GM12872 (cell line): ENCODE measurements at regions not wholly inside any gene's neighbourhood (a gene's known extent, or its start where the extent isn't known, plus 50 kb on each side); places are given as distances from the start of the nearest gene placed in this dataset.

Experiments
- TF ChIP-seq, protein P1 (sequence below): IDR thresholded peaks from 3 replicates; pipeline ENCODE4 v1.5.1; 2011; ENCODE audit warnings: low read depth, mild to moderate bottlenecking, low read length, moderate library complexity; ENCODE audit not compliant: insufficient read depth

DNA sequence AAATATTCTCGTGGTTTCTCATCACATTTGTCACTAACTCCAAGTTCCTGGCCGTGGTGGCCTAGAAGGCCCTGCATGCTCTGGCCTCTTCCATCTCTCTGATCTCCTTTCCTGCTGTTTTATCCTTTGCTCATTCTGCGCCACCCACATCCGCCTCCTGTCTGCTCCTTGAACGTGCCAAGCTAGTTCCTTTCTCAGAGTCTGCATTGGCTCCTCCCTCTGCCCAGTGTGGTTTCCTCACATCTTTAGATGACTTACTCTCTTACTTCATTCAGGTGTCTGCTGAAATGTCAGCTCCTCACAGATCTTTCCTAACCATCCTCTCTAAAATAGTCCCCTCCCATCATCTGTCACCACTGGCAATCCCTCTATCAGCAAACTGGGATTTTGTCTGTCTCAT, 158.6 kb upstream of the RBMS1 start:
- TF ChIP-seq, protein P1, sequence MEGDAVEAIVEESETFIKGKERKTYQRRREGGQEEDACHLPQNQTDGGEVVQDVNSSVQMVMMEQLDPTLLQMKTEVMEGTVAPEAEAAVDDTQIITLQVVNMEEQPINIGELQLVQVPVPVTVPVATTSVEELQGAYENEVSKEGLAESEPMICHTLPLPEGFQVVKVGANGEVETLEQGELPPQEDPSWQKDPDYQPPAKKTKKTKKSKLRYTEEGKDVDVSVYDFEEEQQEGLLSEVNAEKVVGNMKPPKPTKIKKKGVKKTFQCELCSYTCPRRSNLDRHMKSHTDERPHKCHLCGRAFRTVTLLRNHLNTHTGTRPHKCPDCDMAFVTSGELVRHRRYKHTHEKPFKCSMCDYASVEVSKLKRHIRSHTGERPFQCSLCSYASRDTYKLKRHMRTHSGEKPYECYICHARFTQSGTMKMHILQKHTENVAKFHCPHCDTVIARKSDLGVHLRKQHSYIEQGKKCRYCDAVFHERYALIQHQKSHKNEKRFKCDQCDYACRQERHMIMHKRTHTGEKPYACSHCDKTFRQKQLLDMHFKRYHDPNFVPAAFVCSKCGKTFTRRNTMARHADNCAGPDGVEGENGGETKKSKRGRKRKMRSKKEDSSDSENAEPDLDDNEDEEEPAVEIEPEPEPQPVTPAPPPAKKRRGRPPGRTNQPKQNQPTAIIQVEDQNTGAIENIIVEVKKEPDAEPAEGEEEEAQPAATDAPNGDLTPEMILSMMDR: no peak

DNA sequence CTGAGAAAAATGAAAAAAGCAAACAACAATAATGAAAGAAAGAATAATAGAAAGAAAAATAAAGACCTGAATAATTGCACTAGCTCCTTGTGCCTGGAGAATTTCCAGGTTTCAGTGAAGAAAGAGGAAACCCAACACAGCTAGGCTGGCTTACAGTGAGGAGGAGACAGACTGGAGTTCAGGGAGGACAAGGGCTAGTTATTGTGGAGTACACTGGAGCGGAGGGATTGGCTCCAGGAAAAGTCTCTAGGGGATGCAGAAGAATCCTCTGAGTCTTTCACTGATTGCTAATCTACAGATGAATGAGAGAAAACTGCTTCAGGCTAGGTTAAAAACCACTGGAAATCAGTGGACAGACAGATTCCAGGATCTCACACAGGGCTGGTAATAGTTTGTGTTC, 163.6 kb upstream of the RBMS1 start:
- TF ChIP-seq, protein P1: no peak

DNA sequence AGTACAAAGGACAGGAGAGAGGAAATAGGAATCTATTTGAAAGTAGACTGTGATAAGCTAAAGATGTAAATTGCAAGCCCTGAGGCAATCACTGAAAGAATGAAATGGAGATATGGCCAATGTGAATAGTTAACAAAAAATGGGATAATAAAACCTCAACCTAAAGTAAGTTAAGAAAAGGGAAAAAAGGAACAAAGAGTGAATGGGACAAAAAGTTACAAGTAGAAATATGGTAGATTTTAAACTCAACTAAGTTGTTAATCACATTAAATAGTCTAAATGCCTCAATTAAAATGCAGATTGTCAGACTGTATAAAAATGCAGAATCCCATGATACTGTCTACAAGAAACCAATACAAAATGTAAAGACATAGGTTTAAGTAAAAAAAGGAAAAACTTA, 165.2 kb upstream of the RBMS1 start:
- TF ChIP-seq, protein P1: no peak

DNA sequence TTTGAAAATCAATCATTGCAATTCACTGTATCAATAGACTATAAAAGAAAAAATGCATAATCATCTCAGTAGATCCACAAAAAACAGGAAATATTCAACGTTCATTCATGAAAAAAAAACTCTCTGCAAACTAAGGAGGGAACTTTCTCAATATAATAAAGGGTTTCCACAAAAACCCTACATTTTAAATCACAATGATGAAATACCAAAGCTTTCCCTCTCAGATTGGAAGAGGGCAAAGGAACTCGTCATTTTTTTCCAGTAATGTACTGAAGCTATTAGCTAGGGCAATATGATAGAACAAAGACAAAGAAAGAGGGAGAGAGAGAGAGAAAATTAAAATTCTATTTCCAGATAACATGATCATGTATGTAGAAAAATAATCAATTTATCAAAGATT, 167.1 kb upstream of the RBMS1 start:
- TF ChIP-seq, protein P1: no peak

DNA sequence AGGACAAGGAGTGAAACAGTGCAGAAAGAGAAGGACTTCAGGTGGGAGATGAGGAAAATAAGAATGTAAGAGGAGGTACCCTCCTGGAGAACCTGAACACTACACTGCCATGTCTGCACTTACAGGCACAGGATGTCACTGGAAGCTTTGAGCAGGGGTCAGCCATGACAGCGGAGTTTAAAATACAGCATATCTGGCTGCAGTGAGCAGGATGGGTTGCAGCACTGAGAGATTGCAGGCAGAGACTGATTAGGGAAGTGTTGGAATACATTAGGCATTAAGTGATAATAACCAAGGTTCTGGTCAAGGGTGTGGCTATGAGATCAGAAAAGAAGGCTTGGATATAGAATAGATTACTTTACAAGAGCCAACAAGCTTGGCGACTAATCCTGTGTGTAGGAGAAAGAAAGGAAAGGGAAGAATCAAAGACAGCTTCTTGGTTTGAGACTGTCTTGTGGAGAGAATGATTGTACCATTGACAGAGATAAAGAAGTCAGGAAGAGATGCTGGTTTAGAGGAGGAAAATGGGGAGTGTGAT, 171.1 kb upstream of the RBMS1 start:
- TF ChIP-seq, protein P1: no peak

DNA sequence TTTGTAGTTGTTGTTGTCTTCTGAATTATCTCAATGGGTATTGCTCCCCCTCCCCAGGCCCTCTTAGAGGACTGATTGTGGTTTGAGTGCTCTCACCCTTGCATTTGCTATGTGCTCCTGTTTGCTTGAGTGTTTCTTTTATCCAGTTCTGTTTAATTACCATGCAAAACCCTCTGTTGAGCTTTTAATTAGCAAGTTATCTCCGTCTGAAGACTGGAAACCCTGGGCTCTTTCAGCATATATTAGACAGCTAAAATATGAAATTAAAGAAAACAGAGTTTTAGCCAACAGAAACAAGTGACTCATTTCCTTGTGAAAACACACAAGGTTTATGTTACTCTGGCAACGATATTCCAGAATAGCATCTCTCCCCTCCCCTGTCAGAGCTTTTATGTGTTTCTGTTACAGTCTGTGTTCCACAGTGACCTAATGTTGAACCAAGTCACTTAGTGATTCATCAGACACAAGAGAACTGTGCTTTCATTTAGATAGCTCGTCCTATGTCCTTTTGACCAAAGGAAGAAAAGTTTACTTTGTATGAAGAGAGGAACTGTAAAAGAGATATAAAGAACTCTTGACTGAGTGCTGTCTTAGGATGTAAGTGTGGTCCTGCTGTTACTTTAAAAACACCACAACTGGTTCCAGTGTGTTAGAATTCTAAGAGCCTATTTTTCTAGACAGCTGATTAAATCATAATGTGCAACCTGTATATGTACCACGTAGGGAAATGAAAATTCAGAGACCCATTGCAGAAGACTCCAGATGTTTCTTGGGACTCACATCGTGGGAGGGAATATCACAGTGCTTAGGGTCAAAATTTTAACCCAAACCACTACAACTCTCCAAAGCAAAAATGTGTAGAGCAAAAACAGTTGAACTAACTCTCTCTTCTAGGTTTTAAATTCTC, 172.8 kb upstream of the RBMS1 start:
- TF ChIP-seq, protein P1: no peak

DNA sequence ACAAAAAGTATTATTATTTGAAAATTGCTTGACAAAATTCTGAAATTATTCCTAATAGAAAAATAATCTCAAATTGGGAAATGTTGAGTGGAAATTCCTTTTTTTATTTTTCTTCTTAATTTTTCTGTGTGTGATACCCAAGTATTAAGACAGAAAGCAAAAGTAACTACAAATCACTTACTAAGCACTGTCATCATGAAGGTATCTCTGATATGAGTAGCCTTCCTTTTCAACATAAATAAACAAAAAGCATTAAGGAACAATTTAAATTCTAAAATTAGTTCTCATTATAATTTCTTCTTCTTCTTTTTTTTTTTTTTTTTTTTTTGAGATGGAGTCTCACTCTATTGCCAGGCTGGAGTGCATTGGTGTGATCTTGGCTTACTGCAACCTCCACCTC, 174.2 kb upstream of the RBMS1 start:
- TF ChIP-seq, protein P1: no peak
